Panc1 (cell line): ENCODE measurements at regions not wholly inside any gene's neighbourhood (a gene's known extent, or its start where the extent isn't known, plus 50 kb on each side); places are given as distances from the start of the nearest gene placed in this dataset.

Experiments
- ATAC-seq: fragments of 200-7000 bp; cut with Tn5 transposase; 2 replicates; pipeline ENCODE4 v1.9.1; 2020; ENCODE audit warnings: mild to moderate bottlenecking, moderate library complexity
- BruUV-seq: library from RNA; stranded (reverse); fragments of 400-500 nt; replicated peaks from 2 replicates; lab custom pipeline; 2021; lab: Mats Ljungman, UMichigan
- CTCF ChIA-PET: fragments of 300-600 bp; sonication (Branson Sonifier 250); formaldehyde crosslinking; loops from one replicate; lab custom pipeline; 2022; ENCODE audit warnings: antibody characterized with exemption; lab: Charles Lee
- POLR2A ChIA-PET: fragments of 300-600 bp; sonication (Branson Sonifier 250); formaldehyde crosslinking; loops from one replicate; lab custom pipeline; 2022; ENCODE audit warnings: antibody characterized with exemption; lab: Charles Lee
- DNase-seq: peaks from one replicate; pipeline ENCODE4 v3.0.0-alpha.2; 2010; ENCODE audit warnings: low read depth, low spot score
- H3K27ac ChIP-seq: 2 replicates; pipeline ENCODE4 v1.5.1; 2011; ENCODE audit warnings: mild to moderate bottlenecking, low read length, inconsistent platforms
- H3K27me3 ChIP-seq: fragments of 200-500 bp; sonication (Bioruptor generic); 2 replicates; pipeline ENCODE4 v1.6.0; 2014; ENCODE audit warnings: low read length, inconsistent platforms; ENCODE audit not compliant: control insufficient read depth, insufficient read depth
- H3K36me3 ChIP-seq: fragments of 200-500 bp; sonication (Bioruptor generic); 2 replicates; pipeline ENCODE4 v1.5.1; 2014; ENCODE audit warnings: inconsistent platforms, mild to moderate bottlenecking, low read length, moderate library complexity; ENCODE audit not compliant: control insufficient read depth, insufficient read depth
- H3K4me1 ChIP-seq: 2 replicates; pipeline ENCODE4 v1.5.1; 2011; ENCODE audit warnings: inconsistent platforms, mild to moderate bottlenecking, low read length, moderate library complexity; ENCODE audit not compliant: control insufficient read depth, insufficient read depth
- H3K4me3 ChIP-seq, 2 experiments: 2 replicates each; pipeline ENCODE4 v1.5.1; 2011 to 2012; ENCODE audit warnings: low read depth in 2 of 2, low read length in 2 of 2, mild to moderate bottlenecking in 2 of 2, inconsistent platforms in 1 of 2, moderate library complexity in 1 of 2
- H3K9me3 ChIP-seq: fragments of 200-500 bp; sonication (Bioruptor generic); 2 replicates; pipeline ENCODE4 v1.5.1; 2014; ENCODE audit warnings: low read depth, mild to moderate bottlenecking, inconsistent platforms, low read length, moderate library complexity; ENCODE audit not compliant: control insufficient read depth, insufficient read depth
- POLR2AphosphoS5 ChIP-seq: IDR thresholded peaks from 2 replicates; pipeline ENCODE4 v1.6.1; 2012; ENCODE audit warnings: mild to moderate bottlenecking, low read depth, low read length, moderate library complexity
- SIN3A ChIP-seq: IDR thresholded peaks from 2 replicates; pipeline ENCODE4 v1.6.1; 2012; ENCODE audit warnings: low read depth, mild to moderate bottlenecking, low read length, moderate library complexity, borderline replicate concordance; ENCODE audit not compliant: insufficient read depth
- TCF7L2 ChIP-seq: IDR thresholded peaks from 2 replicates; pipeline ENCODE4 v1.6.1; 2011; ENCODE audit warnings: mild to moderate bottlenecking, low read depth, low read length, inconsistent platforms
- in situ Hi-C: cut with HindIII; loops from 2 replicates; pipeline ENCODE4 v1.10.0; 2016; ENCODE audit warnings: low sequenced_read_pairs, low pct_unique_long_range_greater_than_20kb
- intact Hi-C: fragments of 100-400 bp; cut with micrococcal nuclease; formaldehyde crosslinking; loops from one replicate; pipeline ENCODE4 v1.10.0; 2022; ENCODE audit not compliant: unreplicated experiment
- TF ChIP-seq, protein P1 (sequence below), 2 experiments: IDR thresholded peaks; 2 replicates each; pipeline ENCODE4 v1.6.1; 2011 to 2012; ENCODE audit warnings: low read depth in 2 of 2, control low read depth in 1 of 2, low read length in 1 of 2, mild to moderate bottlenecking in 1 of 2, moderate library complexity in 1 of 2; ENCODE audit not compliant: insufficient read depth in 1 of 2
- TF ChIP-seq, protein P2 (sequence below): fragments of 450-650 bp; IDR thresholded peaks from 2 replicates; pipeline ENCODE4 v1.5.1; 2017; ENCODE audit warnings: mild to moderate bottlenecking

DNA sequence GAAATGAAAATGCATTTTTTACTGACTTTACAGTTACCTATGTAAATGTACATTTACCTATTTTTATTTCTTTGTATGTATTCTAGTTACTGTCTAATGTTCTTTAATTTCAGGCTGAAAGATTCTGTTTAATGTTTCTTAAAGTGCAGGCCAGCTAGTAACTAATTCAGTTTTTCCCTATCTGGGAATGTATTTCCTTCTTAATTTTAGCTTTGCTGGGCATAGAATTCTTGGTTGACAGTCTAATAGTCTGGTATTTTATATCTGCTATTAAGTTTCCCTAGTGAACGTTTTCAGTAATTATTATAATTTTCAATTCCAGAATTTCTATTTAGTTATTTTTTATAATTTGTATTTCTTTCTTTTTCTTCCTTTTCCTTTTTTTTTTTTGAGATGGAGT, 186.0 kb upstream of the NOX3 start:
- TF ChIP-seq, protein P1, sequence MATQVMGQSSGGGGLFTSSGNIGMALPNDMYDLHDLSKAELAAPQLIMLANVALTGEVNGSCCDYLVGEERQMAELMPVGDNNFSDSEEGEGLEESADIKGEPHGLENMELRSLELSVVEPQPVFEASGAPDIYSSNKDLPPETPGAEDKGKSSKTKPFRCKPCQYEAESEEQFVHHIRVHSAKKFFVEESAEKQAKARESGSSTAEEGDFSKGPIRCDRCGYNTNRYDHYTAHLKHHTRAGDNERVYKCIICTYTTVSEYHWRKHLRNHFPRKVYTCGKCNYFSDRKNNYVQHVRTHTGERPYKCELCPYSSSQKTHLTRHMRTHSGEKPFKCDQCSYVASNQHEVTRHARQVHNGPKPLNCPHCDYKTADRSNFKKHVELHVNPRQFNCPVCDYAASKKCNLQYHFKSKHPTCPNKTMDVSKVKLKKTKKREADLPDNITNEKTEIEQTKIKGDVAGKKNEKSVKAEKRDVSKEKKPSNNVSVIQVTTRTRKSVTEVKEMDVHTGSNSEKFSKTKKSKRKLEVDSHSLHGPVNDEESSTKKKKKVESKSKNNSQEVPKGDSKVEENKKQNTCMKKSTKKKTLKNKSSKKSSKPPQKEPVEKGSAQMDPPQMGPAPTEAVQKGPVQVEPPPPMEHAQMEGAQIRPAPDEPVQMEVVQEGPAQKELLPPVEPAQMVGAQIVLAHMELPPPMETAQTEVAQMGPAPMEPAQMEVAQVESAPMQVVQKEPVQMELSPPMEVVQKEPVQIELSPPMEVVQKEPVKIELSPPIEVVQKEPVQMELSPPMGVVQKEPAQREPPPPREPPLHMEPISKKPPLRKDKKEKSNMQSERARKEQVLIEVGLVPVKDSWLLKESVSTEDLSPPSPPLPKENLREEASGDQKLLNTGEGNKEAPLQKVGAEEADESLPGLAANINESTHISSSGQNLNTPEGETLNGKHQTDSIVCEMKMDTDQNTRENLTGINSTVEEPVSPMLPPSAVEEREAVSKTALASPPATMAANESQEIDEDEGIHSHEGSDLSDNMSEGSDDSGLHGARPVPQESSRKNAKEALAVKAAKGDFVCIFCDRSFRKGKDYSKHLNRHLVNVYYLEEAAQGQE (IDR thresholded peaks at IDR 0.05; ENCODE audit: insufficient read depth in 1 of 2, low read depth in 2 of 2, low read length in 1 of 2) = no peak
- no peak for TF ChIP-seq SIN3A
- TF ChIP-seq POLR2AphosphoS5 = no peak
- TF ChIP-seq, protein P2, sequence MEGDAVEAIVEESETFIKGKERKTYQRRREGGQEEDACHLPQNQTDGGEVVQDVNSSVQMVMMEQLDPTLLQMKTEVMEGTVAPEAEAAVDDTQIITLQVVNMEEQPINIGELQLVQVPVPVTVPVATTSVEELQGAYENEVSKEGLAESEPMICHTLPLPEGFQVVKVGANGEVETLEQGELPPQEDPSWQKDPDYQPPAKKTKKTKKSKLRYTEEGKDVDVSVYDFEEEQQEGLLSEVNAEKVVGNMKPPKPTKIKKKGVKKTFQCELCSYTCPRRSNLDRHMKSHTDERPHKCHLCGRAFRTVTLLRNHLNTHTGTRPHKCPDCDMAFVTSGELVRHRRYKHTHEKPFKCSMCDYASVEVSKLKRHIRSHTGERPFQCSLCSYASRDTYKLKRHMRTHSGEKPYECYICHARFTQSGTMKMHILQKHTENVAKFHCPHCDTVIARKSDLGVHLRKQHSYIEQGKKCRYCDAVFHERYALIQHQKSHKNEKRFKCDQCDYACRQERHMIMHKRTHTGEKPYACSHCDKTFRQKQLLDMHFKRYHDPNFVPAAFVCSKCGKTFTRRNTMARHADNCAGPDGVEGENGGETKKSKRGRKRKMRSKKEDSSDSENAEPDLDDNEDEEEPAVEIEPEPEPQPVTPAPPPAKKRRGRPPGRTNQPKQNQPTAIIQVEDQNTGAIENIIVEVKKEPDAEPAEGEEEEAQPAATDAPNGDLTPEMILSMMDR = no peak
- no peak for TF ChIP-seq TCF7L2
- BruUV-seq = no TSS peak
- Histone ChIP-seq H3K27me3 (no peaks in the 10 kb centered on the region), H3K27ac (no peak overlapping the region), H3K4me1 (no peaks in the 10 kb centered on the region), H3K4me3 (no peak overlapping the region), H3K36me3 (no peaks in the 10 kb centered on the region), H3K9me3 (no peaks in the 10 kb centered on the region; the same call in 1 of the 2 replicates)
- no peak for ATAC-seq
- in situ Hi-C loops = no loop called here
- CTCF ChIA-PET = no interaction called here
- intact Hi-C loops = no loop called here
- no peak for DNase-seq
- POLR2A ChIA-PET = no interaction called here

DNA sequence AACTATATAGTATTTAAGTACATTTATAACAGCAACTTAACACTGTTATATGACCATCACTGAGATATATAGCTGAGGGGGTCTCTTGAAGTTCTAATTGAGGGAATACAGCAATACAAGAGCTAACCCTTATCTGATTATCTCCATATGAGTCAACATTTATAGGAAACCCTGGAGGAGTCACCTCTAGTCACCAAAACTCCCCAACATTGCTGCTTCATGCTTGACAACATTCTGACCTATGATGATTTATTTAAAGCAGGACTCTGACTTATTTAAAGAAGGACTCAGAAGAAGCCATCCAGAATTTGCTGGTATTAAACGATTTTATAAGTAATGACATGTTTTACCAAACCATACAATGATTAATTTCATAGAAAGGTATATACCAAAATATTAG, 182.6 kb upstream of the NOX3 start:
- ChIA-PET POLR2A (no interaction called here), CTCF (no interaction called here)
- no TSS peak for BruUV-seq
- Histone ChIP-seq H3K27me3 (no peaks in the 10 kb centered on the region), H3K4me3 (no peak overlapping the region), H3K4me1 (no peaks in the 10 kb centered on the region), H3K36me3 (no peaks in the 10 kb centered on the region), H3K9me3 (no peaks in the 10 kb centered on the region; the same call in 1 of the 2 replicates), H3K27ac (no peak overlapping the region)
- in situ Hi-C loops = no loop called here
- no peak for ATAC-seq
- TF ChIP-seq, protein P1 (IDR thresholded peaks at IDR 0.05; ENCODE audit: insufficient read depth in 1 of 2, low read depth in 2 of 2, low read length in 1 of 2) = no peak
- no peak for TF ChIP-seq TCF7L2
- no peak for TF ChIP-seq POLR2AphosphoS5
- TF ChIP-seq SIN3A = no peak
- intact Hi-C loops = no loop called here
- DNase-seq = no peak
